ENCODE measurements at regions not wholly inside any gene's neighbourhood (a gene's known extent, or its start where the extent isn't known, plus 50 kb on each side); places are given as distances from the start of the nearest gene placed in this dataset.
"Not testable (repeated sequence)": the region's sequence is repeated elsewhere in the genome, so short reads cannot be mapped to it uniquely, and the experiment has no call there.

- DNase-seq: no peak
- in situ Hi-C loops (cut with HindIII; ENCODE audit: low pct_ligation_motif_present, low pct_unique_long_range_greater_than_20kb, low sequenced_read_pairs): no loop called here
Observed at GRCh38 chr6:154919806-154920205, 75.3 kb upstream of the TIAM2 start.

DNA sequence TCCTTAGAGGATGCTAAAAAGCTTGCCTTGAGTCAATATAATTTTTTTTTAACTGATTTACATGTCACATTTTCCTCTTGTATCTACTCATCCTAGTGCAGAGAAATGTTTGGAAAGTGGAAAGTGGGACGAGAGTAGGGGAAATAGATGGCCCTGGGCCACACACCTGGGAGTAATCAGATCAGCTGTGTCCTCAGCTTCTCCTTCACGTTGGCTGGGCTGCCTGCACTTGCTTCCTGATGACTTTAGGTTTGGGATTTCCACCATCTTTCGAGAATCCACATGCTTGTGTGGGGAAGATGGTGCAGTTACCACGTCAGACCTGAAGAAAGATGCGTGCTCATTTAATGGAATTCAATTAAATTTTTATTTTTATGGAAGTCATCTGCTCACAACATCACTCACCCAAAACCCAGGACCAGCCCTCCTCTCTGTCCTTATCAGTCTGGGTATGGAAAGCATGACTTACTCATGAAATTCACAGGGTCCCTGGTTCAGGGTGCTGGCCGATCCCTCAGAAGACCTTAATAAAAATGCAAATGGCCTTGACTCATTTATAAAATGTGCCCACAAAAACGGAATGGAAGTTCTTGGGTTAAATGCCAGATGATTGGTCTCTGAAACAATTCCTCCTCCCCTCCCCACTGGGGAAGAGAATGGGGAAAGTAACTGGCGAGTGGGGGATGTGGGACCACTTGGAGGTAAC is 74.5 kb upstream of the TIAM2 start:
- in situ Hi-C loops (cut with HindIII; ENCODE audit: low pct_ligation_motif_present, low pct_unique_long_range_greater_than_20kb, low sequenced_read_pairs): no loop called here
- no peak for DNase-seq

- in situ Hi-C loops (cut with HindIII; ENCODE audit: low pct_ligation_motif_present, low pct_unique_long_range_greater_than_20kb, low sequenced_read_pairs): no loop called here
- DNase-seq: no peak
Observed at GRCh38 chr6:154921482-154921881, 73.6 kb upstream of the TIAM2 start.

GRCh38 chr6:154923199-154923869 is 71.8 kb upstream of the TIAM2 start:
- in situ Hi-C loops (cut with HindIII; ENCODE audit: low pct_ligation_motif_present, low pct_unique_long_range_greater_than_20kb, low sequenced_read_pairs): no loop called here
- DNase-seq: no peak

DNA sequence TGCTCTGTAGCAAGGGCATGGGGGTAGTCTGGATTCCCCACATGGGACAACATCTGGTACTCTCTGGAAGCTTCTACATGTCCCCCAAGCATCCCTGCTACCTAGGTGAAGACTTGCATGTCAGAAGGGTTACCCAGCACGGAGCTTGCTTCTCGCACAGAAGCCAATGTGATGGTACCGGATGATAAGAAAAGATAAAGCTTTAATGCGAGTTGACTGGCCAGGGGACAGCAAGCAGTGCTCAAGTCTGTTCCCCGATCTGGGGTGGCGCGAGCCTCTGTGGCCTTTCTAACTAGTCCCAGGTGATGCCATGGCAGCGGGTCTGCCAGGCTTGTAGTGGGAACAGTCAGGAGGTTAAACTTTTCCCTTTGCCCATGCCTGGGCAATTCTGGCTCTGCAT is 70.0 kb upstream of the TIAM2 start:
- in situ Hi-C loops (cut with HindIII; ENCODE audit: low pct_ligation_motif_present, low pct_unique_long_range_greater_than_20kb, low sequenced_read_pairs): no loop called here
- no peak for DNase-seq

- in situ Hi-C loops (cut with HindIII; ENCODE audit: low pct_ligation_motif_present, low pct_unique_long_range_greater_than_20kb, low sequenced_read_pairs): no loop called here
- DNase-seq: no peak
Observed at GRCh38 chr6:154926366-154926765, 68.7 kb upstream of the TIAM2 start.

- peak; percentile 64 for DNase-seq
- in situ Hi-C loops (cut with HindIII; ENCODE audit: low pct_ligation_motif_present, low pct_unique_long_range_greater_than_20kb, low sequenced_read_pairs): no loop called here
Observed at GRCh38 chr6:154928325-154928922, 66.7 kb upstream of the TIAM2 start.

GRCh38 chr6:154930451-154930851 is 64.7 kb upstream of the TIAM2 start:
- no peak for DNase-seq
- in situ Hi-C loops (cut with HindIII; ENCODE audit: low pct_ligation_motif_present, low pct_unique_long_range_greater_than_20kb, low sequenced_read_pairs): no loop called here

- in situ Hi-C loops (cut with HindIII; ENCODE audit: low pct_ligation_motif_present, low pct_unique_long_range_greater_than_20kb, low sequenced_read_pairs): no loop called here
- DNase-seq: no peak
Observed at GRCh38 chr6:154931711-154932424, 63.2 kb upstream of the TIAM2 start.

- DNase-seq: peak; percentile 31
- in situ Hi-C loops (cut with HindIII; ENCODE audit: low pct_ligation_motif_present, low pct_unique_long_range_greater_than_20kb, low sequenced_read_pairs): no loop called here
Observed at GRCh38 chr6:154932515-154933027, 62.5 kb upstream of the TIAM2 start.

DNA sequence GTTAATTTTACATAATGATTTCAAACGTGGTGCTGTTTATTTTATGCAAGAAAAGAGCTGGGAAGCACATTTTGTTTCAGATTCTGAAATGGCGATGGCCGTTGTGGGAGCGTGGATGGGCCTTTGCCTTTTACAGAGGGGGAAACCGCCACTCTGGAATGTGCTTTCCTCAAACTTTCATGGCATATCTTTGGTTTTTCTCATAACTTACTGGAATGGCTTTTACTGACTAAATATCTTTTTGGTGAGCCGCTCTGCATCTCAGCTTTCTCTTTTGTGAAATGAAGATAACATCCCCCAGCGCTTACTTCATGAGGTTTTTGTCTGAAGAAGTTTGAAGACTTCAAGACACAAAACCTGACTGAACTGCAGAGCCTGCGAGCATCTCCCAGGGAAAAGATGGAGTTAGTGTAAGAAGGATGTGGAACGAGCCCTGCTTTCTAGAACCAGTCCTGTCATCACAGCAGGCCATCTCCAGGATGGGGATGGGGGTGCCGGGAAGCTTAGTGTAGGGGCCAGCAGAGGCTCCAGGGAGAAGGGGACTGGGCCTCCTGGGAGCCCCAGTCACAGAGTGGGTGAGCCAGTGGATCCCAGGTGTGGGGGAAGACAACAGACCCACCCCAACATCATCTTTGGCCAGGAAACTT is 61.8 kb upstream of the TIAM2 start:
- in situ Hi-C loops (cut with HindIII; ENCODE audit: low pct_ligation_motif_present, low pct_unique_long_range_greater_than_20kb, low sequenced_read_pairs): no loop called here
- DNase-seq: no peak

DNA sequence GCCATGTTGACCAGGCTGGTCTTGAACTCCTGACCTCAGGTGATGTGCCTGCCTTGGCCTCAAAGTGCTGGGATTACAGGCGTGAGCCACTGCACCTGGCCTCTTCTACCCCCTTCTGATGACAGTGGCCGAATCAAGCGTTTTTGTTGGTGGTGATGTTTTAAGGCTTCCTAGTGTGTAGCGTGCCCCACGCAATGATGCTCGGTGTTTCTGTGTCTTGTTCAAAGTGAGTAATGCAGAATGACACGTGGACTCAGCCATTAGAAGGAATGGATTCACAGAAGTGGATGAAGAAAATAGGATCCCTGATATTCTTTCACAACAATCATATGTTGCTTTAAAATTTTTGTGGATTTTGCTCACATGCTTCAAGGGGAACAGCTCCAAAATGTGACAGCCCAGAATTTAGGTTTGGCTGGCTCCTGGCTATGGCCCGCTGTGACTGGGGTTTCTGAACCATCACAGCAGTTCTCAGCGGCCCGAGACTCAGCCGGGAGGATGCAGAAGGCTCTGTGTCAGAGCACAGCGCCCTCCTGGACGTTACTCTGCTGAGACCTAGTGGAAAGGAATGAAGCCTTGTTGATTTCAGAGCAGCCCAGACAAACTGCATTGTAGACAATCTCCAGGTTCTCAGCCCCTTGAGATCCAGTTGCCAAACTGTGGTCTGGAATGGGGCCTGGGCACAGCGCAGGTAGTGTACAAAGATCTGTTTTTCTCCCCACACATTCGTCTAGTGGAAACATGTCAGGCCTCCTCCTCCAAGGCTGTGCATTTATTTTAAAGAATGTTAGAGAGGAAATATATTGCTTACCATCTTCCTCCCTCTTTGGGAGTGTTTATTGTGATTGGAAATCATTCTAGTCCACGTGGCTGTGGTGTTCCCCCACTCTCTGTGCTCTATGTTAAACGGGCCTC is 57.6 kb upstream of the TIAM2 start:
- in situ Hi-C loops (cut with HindIII; ENCODE audit: low pct_ligation_motif_present, low pct_unique_long_range_greater_than_20kb, low sequenced_read_pairs): no loop called here
- DNase-seq: no peak

DNA sequence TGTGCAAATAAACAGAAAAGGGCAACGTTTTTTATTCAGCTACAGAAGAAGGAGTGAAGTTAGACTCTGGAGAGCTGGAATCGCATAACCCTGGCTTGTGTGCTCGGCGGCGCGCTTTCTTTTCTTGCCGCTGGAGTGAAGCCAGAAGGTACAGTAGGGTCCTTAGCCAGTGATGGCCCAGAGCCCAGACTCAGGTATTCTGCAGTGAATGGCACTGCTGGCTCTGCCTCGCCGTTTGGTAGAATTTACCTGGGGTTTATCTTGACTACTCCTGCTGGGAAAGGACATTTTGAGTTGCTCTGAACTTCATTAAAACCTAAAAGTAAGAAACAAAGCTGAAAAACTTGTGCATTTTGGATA is 56.9 kb upstream of the TIAM2 start:
- DNase-seq: no peak
- in situ Hi-C loops (cut with HindIII; ENCODE audit: low pct_ligation_motif_present, low pct_unique_long_range_greater_than_20kb, low sequenced_read_pairs): no loop called here

DNA sequence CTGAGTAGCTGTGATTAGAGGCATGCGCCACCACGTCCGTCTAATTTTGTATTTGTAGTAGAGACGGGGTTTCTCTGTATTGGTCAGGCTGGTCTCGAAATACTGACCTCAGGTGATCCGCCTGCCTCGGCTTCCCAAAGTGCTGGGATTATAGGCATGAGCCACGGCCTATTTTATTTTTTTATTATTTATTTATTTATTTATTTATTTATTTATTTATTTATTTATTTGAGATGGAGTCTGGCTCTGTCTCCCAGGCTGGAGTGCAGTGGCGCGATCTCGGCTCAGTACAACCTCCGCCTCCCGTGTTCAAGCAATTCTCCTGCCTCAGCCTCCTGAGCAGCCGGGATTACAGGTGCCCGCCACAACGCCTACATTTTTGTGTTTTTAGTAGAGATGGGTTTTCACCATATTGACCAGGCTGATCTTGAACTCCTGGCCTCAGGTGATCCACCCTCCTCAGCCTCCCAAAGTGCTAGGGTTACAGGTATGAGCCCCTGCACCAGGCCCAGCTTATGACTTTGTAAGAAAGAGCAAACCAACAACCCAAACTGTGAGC is 56.3 kb upstream of the TIAM2 start:
- in situ Hi-C loops (cut with HindIII; ENCODE audit: low pct_ligation_motif_present, low pct_unique_long_range_greater_than_20kb, low sequenced_read_pairs); DNase-seq: not testable (repeated sequence)

DNA sequence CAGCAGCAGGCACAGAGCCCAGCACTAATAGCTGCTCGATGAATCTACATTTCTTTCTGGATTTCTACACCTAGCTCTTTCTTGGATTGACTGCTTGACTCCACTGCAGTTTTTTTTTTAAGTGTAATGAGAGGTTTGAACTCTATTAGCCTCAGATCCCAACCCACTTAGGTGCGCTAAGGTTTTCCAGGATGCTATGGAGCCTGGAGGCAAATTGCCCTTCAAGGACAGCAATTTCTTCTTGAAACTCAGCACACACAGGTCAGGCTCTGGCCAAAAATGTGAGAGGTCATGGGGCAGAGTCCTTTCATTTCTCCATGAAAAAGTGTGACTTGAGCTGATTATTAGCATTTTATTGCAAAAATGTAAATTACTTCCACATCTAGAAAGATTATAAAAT is 52.3 kb upstream of the TIAM2 start:
- in situ Hi-C loops (cut with HindIII; ENCODE audit: low pct_ligation_motif_present, low pct_unique_long_range_greater_than_20kb, low sequenced_read_pairs): no loop called here
- DNase-seq: no peak

GRCh38 chr6:154945271-154945890 is 49.7 kb upstream of the TIAM2 start:
- in situ Hi-C loops (cut with HindIII; ENCODE audit: low pct_ligation_motif_present, low pct_unique_long_range_greater_than_20kb, low sequenced_read_pairs): no loop called here

More at GRCh38 chr6:154945271-154945890, 49.7 kb upstream of the TIAM2 start:
- DNase-seq: no peak

Measured in ACHN (cell line).